ENCODE measurements at regions not wholly inside any gene's neighbourhood (a gene's known extent, or its start where the extent isn't known, plus 50 kb on each side); places are given as distances from the start of the nearest gene placed in this dataset.

GRCh38 chr4:129371926-129372325 is 276.0 kb downstream of the C4orf33 start (continued):
- TF ChIP-seq, protein P1, sequence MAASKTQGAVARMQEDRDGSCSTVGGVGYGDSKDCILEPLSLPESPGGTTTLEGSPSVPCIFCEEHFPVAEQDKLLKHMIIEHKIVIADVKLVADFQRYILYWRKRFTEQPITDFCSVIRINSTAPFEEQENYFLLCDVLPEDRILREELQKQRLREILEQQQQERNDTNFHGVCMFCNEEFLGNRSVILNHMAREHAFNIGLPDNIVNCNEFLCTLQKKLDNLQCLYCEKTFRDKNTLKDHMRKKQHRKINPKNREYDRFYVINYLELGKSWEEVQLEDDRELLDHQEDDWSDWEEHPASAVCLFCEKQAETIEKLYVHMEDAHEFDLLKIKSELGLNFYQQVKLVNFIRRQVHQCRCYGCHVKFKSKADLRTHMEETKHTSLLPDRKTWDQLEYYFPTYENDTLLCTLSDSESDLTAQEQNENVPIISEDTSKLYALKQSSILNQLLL (CRISPR knock-in tag; IDR thresholded peaks at IDR 0.05; ENCODE audit: borderline replicate concordance), result no peak
- TF ChIP-seq, protein P2, sequence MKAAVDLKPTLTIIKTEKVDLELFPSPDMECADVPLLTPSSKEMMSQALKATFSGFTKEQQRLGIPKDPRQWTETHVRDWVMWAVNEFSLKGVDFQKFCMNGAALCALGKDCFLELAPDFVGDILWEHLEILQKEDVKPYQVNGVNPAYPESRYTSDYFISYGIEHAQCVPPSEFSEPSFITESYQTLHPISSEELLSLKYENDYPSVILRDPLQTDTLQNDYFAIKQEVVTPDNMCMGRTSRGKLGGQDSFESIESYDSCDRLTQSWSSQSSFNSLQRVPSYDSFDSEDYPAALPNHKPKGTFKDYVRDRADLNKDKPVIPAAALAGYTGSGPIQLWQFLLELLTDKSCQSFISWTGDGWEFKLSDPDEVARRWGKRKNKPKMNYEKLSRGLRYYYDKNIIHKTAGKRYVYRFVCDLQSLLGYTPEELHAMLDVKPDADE (conservative IDR thresholded peaks at IDR 0.05; ENCODE audit: control insufficient read depth, low read depth, low read length), result no peak
- TF ChIP-seq TBL1XR1 (IDR thresholded peaks at IDR 0.05; ENCODE audit: low read length in 2 of 2) (no peak), HOXB6 (CRISPR knock-in tag; IDR thresholded peaks at IDR 0.05; ENCODE audit: borderline replicate concordance) (no peak), KAT7 (CRISPR knock-in tag; IDR thresholded peaks at IDR 0.05; ENCODE audit: borderline replicate concordance) (no peak), HMG20A (CRISPR knock-in tag; conservative IDR thresholded peaks at IDR 0.05) (no peak), FOXM1 (IDR thresholded peaks at IDR 0.05; ENCODE audit: low read depth) (no peak), FOXM1 (CRISPR knock-in tag; IDR thresholded peaks at IDR 0.05; ENCODE audit: low read depth) (no peak), HMG20B (CRISPR knock-in tag; IDR thresholded peaks at IDR 0.05) (no peak)
